ENCODE measurements at regions not wholly inside any gene's neighbourhood (a gene's known extent, or its start where the extent isn't known, plus 50 kb on each side); places are given as distances from the start of the nearest gene placed in this dataset.

GRCh38 chrX:42602566-42602965 is 175.4 kb downstream of the PPP1R2C start:
- TF ChIP-seq TEAD4 (CRISPR knock-in tag; IDR thresholded peaks at IDR 0.05), result no peak
- TF ChIP-seq SMAD3 (CRISPR knock-in tag; IDR thresholded peaks at IDR 0.05; ENCODE audit: borderline replicate concordance), result no peak
- TF ChIP-seq SMAD4 (CRISPR knock-in tag; IDR thresholded peaks at IDR 0.05), result no peak
- TF ChIP-seq, protein P1, sequence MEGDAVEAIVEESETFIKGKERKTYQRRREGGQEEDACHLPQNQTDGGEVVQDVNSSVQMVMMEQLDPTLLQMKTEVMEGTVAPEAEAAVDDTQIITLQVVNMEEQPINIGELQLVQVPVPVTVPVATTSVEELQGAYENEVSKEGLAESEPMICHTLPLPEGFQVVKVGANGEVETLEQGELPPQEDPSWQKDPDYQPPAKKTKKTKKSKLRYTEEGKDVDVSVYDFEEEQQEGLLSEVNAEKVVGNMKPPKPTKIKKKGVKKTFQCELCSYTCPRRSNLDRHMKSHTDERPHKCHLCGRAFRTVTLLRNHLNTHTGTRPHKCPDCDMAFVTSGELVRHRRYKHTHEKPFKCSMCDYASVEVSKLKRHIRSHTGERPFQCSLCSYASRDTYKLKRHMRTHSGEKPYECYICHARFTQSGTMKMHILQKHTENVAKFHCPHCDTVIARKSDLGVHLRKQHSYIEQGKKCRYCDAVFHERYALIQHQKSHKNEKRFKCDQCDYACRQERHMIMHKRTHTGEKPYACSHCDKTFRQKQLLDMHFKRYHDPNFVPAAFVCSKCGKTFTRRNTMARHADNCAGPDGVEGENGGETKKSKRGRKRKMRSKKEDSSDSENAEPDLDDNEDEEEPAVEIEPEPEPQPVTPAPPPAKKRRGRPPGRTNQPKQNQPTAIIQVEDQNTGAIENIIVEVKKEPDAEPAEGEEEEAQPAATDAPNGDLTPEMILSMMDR (IDR thresholded peaks at IDR 0.05), result no peak
- TF ChIP-seq ATF1 (CRISPR knock-in tag; IDR thresholded peaks at IDR 0.05), result no peak
- no peak for TF ChIP-seq NFE2L1 (CRISPR knock-in tag; IDR thresholded peaks at IDR 0.05)

Measured in WTC11 (cell line).